Thyroid gland (tissue), 4 donors: ENCODE measurements at regions not wholly inside any gene's neighbourhood (a gene's known extent, or its start where the extent isn't known, plus 50 kb on each side); places are given as distances from the start of the nearest gene placed in this dataset.

ENCODE experiments used
- POLR2A ChIP-seq, 2 donors: fragments of 450-650 bp; IDR thresholded peaks; one replicate each; pipeline ENCODE4 v1.6.1; 2017; ENCODE audit warnings: antibody characterized with exemption in 2 of 2, mild to moderate bottlenecking in 2 of 2, moderate library complexity in 1 of 2
- TF ChIP-seq, protein P1 (sequence below), 6 experiments: fragments of 200-600 bp in 3 of 6; fragments of 450-650 bp in 3 of 6; sonication (generic) in 3 of 6; IDR thresholded peaks; one replicate each; pipeline ENCODE4 v1.5.1; 2016 to 2019; ENCODE audit warnings: antibody characterized with exemption in 6 of 6, mild to moderate bottlenecking in 2 of 6, inconsistent platforms in 1 of 6, moderate library complexity in 1 of 6

DNA sequence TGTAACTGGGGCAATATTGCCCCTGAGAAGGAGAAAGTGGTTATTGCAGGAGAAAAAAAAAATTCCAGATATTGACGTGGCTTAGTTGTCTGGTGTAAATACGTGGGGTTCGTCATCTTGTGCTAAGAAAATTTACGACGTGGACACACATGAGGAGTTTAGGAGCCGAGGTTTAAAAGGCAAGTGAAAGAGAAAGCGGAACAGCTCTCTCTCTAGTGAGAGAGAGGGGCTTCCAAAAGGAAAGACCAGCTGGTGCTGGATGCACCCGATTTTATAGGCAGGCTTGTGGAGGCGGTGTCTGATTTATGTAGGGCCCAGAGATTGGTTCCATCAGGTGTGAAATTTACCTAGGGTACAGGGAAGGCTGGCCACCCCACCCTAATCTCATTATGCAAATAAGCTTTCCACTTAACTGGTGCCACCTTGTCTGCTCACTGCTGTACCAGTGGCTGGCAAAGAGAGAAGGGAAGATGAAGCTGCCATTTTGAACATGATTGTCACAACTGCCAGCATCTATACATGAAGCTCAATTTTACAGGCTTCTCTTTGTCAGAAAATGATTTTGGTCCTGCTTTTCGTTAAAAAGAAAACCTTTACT is 845.1 kb downstream of the DACH1 start:
- TF ChIP-seq, protein P1, sequence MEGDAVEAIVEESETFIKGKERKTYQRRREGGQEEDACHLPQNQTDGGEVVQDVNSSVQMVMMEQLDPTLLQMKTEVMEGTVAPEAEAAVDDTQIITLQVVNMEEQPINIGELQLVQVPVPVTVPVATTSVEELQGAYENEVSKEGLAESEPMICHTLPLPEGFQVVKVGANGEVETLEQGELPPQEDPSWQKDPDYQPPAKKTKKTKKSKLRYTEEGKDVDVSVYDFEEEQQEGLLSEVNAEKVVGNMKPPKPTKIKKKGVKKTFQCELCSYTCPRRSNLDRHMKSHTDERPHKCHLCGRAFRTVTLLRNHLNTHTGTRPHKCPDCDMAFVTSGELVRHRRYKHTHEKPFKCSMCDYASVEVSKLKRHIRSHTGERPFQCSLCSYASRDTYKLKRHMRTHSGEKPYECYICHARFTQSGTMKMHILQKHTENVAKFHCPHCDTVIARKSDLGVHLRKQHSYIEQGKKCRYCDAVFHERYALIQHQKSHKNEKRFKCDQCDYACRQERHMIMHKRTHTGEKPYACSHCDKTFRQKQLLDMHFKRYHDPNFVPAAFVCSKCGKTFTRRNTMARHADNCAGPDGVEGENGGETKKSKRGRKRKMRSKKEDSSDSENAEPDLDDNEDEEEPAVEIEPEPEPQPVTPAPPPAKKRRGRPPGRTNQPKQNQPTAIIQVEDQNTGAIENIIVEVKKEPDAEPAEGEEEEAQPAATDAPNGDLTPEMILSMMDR (IDR thresholded peaks at IDR 0.05) = no peak
- no peak for TF ChIP-seq POLR2A (IDR thresholded peaks at IDR 0.05)
